ENCODE measurements at regions not wholly inside any gene's neighbourhood (a gene's known extent, or its start where the extent isn't known, plus 50 kb on each side); places are given as distances from the start of the nearest gene placed in this dataset.

GRCh38 chr15:61702224-61703020, 357.8 kb downstream of the VPS13C start:
- 71 to 76% methylated on average over 3 of the region's 3 CpGs for WGBS, 2 donors

GRCh38 chr15:61701455-61701854, 358.8 kb downstream of the VPS13C start:
- Histone ChIP-seq H3K27me3 (ENCODE audit: control insufficient read depth in 3 of 3, insufficient read depth in 3 of 3, low read length in 2 of 3) (no peaks in the 10 kb centered on the region), H3K36me3 (ENCODE audit: control insufficient read depth in 4 of 4, insufficient read depth in 4 of 4, low read length in 4 of 4) (no peaks in the 10 kb centered on the region), H3K9ac (ENCODE audit: insufficient read depth in 1 of 2, low read length in 2 of 2) (no peak overlapping the region), H3K27ac (ENCODE audit: low read depth in 1 of 2, low read length in 1 of 2) (no peak overlapping the region), H3K9me3 (ENCODE audit: control insufficient read depth in 4 of 4, insufficient read depth in 3 of 4, low read length in 3 of 4) (peaks cover 0 to 3% (median 0%) of the 10 kb centered on the region in 4 donors), H3K4me3 (no peak overlapping the region), H3K4me1 (ENCODE audit: control insufficient read depth in 5 of 5, insufficient read depth in 5 of 5, low read length in 5 of 5) (no peaks in the 10 kb centered on the region)
- ATAC-seq (ENCODE audit: insufficient read depth, low FRiP score), result no peak
- no peak for DNase-seq
- no peak for TF ChIP-seq CTCF (IDR thresholded peaks at IDR 0.05; ENCODE audit: control extremely low read depth, extremely low read depth)
- 96 to 98% methylated on average over 4 of the region's 4 CpGs for WGBS, 2 donors

More at GRCh38 chr15:61702224-61703020, 357.8 kb downstream of the VPS13C start:
- no peaks in the 10 kb centered on the region for H3K4me1 ChIP-seq (ENCODE audit: control insufficient read depth in 5 of 5, insufficient read depth in 5 of 5, low read length in 5 of 5)
- no peak overlapping the region for H3K27ac ChIP-seq (ENCODE audit: low read depth in 1 of 2, low read length in 1 of 2)
- H3K36me3 ChIP-seq (ENCODE audit: control insufficient read depth in 4 of 4, insufficient read depth in 4 of 4, low read length in 4 of 4), result no peaks in the 10 kb centered on the region
- H3K27me3 ChIP-seq (ENCODE audit: control insufficient read depth in 3 of 3, insufficient read depth in 3 of 3, low read length in 2 of 3), result no peaks in the 10 kb centered on the region
- no peak for ATAC-seq (ENCODE audit: insufficient read depth, low FRiP score)
- peaks cover 0 to 3% (median 0%) of the 10 kb centered on the region in 4 donors for H3K9me3 ChIP-seq (ENCODE audit: control insufficient read depth in 4 of 4, insufficient read depth in 3 of 4, low read length in 3 of 4)
- no peak for TF ChIP-seq CTCF (IDR thresholded peaks at IDR 0.05; ENCODE audit: control extremely low read depth, extremely low read depth)
- no peak overlapping the region for H3K4me3 ChIP-seq
- H3K9ac ChIP-seq (ENCODE audit: insufficient read depth in 1 of 2, low read length in 2 of 2), result no peak overlapping the region
- DNase-seq, result peak in 1 of 3 donors; percentile 6

- no peak for TF ChIP-seq CTCF (IDR thresholded peaks at IDR 0.05; ENCODE audit: control extremely low read depth, extremely low read depth)
- H3K9me3 ChIP-seq (ENCODE audit: control insufficient read depth in 4 of 4, insufficient read depth in 3 of 4, low read length in 3 of 4), result peaks cover 0 to 3% (median 0%) of the 10 kb centered on the region in 4 donors
- no peaks in the 10 kb centered on the region for H3K36me3 ChIP-seq (ENCODE audit: control insufficient read depth in 4 of 4, insufficient read depth in 4 of 4, low read length in 4 of 4)
- H3K27me3 ChIP-seq (ENCODE audit: control insufficient read depth in 3 of 3, insufficient read depth in 3 of 3, low read length in 2 of 3), result no peaks in the 10 kb centered on the region
- WGBS, 2 donors, result 80 to 82% methylated on average over 6 of the region's 6 CpGs
- H3K27ac ChIP-seq (ENCODE audit: low read depth in 1 of 2, low read length in 1 of 2), result no peak overlapping the region
- no peak overlapping the region for H3K9ac ChIP-seq (ENCODE audit: insufficient read depth in 1 of 2, low read length in 2 of 2)
- no peak for DNase-seq
- no peak for ATAC-seq (ENCODE audit: insufficient read depth, low FRiP score)
- no peak overlapping the region for H3K4me3 ChIP-seq
- H3K4me1 ChIP-seq (ENCODE audit: control insufficient read depth in 5 of 5, insufficient read depth in 5 of 5, low read length in 5 of 5), result no peaks in the 10 kb centered on the region
Measured at GRCh38 chr15:61700803-61701202, 359.4 kb downstream of the VPS13C start.

All from lung (tissue), 11 donors.